ENCODE measurements at regions not wholly inside any gene's neighbourhood (a gene's known extent, or its start where the extent isn't known, plus 50 kb on each side); places are given as distances from the start of the nearest gene placed in this dataset.

GRCh38 chr13:79659121-79659521 is 178.2 kb downstream of the NDFIP2 start:
- no peak overlapping the region for H3K4me3 ChIP-seq (ENCODE audit: low read depth, low read length)
- TF ChIP-seq CTCF (IDR thresholded peaks at IDR 0.05; ENCODE audit: low read depth, low read length) = no peak

DNA sequence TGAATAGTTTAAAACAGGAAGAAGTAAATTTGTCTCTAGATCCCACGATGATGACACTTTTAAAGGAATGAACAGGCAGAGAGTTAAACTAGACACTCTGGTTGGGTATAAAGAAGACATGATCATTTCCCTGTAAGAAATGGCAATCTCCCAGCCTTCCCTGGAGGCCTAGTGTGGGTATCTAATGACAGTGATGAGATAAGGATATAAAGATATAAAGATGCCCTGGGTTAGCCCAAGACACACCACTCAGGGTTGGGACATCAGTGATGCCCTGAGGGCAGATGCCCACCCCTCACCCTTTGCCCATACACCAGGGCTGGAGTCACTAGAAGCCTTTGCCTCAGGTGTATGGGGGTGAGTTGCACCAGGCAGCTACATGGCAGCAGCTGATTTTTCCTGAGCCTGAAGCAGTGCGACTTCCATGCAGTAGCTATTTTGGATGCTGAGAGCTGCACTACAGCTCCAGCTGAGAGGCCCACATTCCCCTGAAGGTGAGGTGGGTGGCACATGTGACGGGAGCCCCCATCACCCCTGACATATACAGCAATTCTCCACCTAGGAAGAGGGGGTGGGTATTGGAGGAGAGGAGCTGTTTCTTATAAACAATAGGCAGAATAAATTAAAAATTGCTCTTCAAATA is 177.5 kb downstream of the NDFIP2 start:
- no peak for TF ChIP-seq CTCF (IDR thresholded peaks at IDR 0.05; ENCODE audit: low read depth, low read length)
- H3K4me3 ChIP-seq (ENCODE audit: low read depth, low read length) = no peak overlapping the region

DNA sequence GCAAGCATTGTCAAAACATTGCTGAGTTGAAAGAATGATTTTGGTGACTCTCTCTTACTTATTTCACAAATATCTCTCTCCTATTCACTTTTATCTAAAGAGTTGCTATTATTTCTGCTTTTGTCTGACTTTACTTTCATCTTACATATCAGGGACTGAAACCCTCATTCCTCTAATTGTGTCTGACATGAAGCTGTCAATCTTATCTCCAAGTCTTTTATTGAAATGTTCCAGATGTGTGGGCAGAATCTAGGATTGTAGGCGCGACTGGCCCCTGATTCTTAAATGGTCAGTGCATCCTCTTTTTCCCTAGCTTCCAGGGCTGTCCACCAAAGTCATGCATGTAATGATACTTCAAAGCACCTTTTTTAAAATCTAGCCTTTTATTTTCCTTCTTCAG is 174.6 kb downstream of the NDFIP2 start:
- TF ChIP-seq CTCF (IDR thresholded peaks at IDR 0.05; ENCODE audit: low read depth, low read length) = no peak
- H3K4me3 ChIP-seq (ENCODE audit: low read depth, low read length) = no peak overlapping the region

DNA sequence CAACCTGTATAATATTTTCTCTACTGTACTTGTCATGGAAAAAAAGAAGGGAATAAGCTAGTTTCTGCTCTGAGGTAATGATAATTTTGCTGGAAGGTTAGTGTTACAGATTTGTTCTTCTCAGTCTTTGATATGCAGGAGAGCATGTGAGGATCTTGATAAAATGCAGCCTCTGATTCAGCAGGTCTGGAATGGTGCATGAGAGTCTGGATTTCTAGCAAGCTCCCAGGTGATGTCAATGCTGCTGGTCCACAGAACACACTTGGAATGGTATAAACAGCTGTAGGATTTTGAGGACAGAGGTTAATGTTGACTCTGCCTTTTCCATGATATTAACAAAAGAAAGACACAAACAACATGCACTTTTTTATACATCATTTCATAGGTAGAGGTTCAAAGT is 173.6 kb downstream of the NDFIP2 start:
- H3K4me3 ChIP-seq (ENCODE audit: low read depth, low read length) = no peak overlapping the region
- TF ChIP-seq CTCF (IDR thresholded peaks at IDR 0.05; ENCODE audit: low read depth, low read length) = no peak

DNA sequence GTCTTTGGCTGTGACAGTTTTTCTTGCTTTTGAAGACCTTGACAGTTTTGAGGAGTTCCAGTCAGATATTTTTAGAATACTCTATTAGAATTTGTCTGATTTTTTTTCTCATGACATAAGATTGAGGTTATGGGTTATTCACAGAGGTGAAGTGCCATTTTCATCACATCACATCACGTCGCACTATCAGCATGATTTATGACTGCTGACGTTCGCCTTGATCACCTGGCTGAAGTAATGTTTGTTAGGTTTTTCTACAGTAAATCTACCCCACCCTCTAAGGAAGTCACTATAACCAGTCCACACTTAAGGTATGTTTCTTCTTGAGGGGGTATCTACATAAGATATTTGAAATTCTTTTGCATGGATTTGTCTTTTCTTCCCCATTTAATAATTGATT is 169.7 kb downstream of the NDFIP2 start:
- H3K4me3 ChIP-seq (ENCODE audit: low read depth, low read length) = no peak overlapping the region
- no peak for TF ChIP-seq CTCF (IDR thresholded peaks at IDR 0.05; ENCODE audit: low read depth, low read length)

DNA sequence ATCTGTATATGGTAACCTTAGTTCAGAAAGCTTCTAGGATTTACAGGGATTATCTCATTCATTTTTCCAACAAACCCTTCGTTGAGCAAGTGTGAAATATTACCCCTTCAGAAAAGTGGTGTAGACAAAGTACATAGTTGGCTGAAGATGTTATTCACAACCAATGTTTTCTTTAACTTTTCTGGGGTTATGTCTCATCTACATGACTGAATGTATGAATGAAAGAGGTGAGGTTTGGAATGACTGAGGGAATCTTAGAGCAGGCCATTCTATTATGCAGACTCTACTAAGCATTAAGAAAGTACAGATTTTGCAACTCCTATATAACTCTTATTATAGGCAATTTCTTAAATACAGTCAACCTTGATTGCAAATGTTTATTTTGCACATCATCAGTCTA is 167.2 kb downstream of the NDFIP2 start:
- H3K4me3 ChIP-seq (ENCODE audit: low read depth, low read length) = no peak overlapping the region
- TF ChIP-seq CTCF (IDR thresholded peaks at IDR 0.05; ENCODE audit: low read depth, low read length) = no peak

- TF ChIP-seq CTCF (IDR thresholded peaks at IDR 0.05; ENCODE audit: low read depth, low read length) = no peak
- no peak overlapping the region for H3K4me3 ChIP-seq (ENCODE audit: low read depth, low read length)
Measured at GRCh38 chr13:79647533-79647932, 166.6 kb downstream of the NDFIP2 start.

Data from WI38 (cell line).